GM12878 (cell line): ENCODE measurements at regions not wholly inside any gene's neighbourhood (a gene's known extent, or its start where the extent isn't known, plus 50 kb on each side); places are given as distances from the start of the nearest gene placed in this dataset.

Experiments used
- ATF2 ChIP-seq: IDR thresholded peaks from 2 replicates; pipeline ENCODE4 v1.6.1; 2012; ENCODE audit warnings: low read length, inconsistent platforms
- BMI1 ChIP-seq: fragments of 450-650 bp; IDR thresholded peaks from 2 replicates; pipeline ENCODE4 v1.6.1; 2016; ENCODE audit warnings: mild to moderate bottlenecking, moderate library complexity, borderline replicate concordance
- CBFB ChIP-seq: IDR thresholded peaks from 2 replicates; pipeline ENCODE4 v1.6.1; 2016; ENCODE audit warnings: antibody characterized with exemption, low read depth
- CTCF ChIP-seq, 3 experiments: IDR thresholded peaks in 2 of 3; conservative IDR thresholded peaks in 1 of 3; 2 replicates each; pipeline ENCODE4 v1.5.1; 2011; ENCODE audit warnings: low read depth in 3 of 3, low read length in 3 of 3, mild to moderate bottlenecking in 3 of 3, control low read depth in 2 of 3, moderate library complexity in 2 of 3, inconsistent platforms in 1 of 3, mixed read lengths in 1 of 3; ENCODE audit not compliant: control insufficient read depth in 2 of 3, insufficient read depth in 1 of 3; ENCODE audit errors: extremely low read depth in 1 of 3
- EZH2 ChIP-seq: IDR thresholded peaks from 2 replicates; pipeline ENCODE4 v1.6.1; 2012; ENCODE audit warnings: low read depth, mild to moderate bottlenecking, control low read depth, inconsistent platforms, low read length, borderline replicate concordance; ENCODE audit not compliant: control insufficient read depth
- POLR2A ChIP-seq: IDR thresholded peaks from 2 replicates; pipeline ENCODE4 v1.6.1; 2011; ENCODE audit warnings: low read depth, mild to moderate bottlenecking, low read length
- POLR2AphosphoS5 ChIP-seq: IDR thresholded peaks from 2 replicates; pipeline ENCODE4 v1.6.1; 2011; ENCODE audit warnings: mild to moderate bottlenecking, low read length, inconsistent platforms
- SIX5 ChIP-seq: IDR thresholded peaks from 2 replicates; pipeline ENCODE4 v1.6.1; 2011; ENCODE audit warnings: mild to moderate bottlenecking, low read depth, low read length, moderate library complexity; ENCODE audit not compliant: severe bottlenecking
- SP1 ChIP-seq: IDR thresholded peaks from one replicate; pipeline ENCODE4 v1.6.1; 2011; ENCODE audit warnings: low read depth, low read length
- ZNF384 ChIP-seq: IDR thresholded peaks from 2 replicates; pipeline ENCODE4 v1.6.1; 2012; ENCODE audit warnings: low read depth, mild to moderate bottlenecking, low read length, improper control_type of control experiment, borderline replicate concordance
- ZNF592 ChIP-seq: fragments of 450-650 bp; IDR thresholded peaks from 2 replicates; pipeline ENCODE4 v1.6.1; 2017; ENCODE audit warnings: mild to moderate bottlenecking, moderate library complexity

- TF ChIP-seq POLR2A, result no peak
- TF ChIP-seq ATF2, result no peak
- TF ChIP-seq ZNF592, result no peak
- TF ChIP-seq CTCF (IDR thresholded peaks at IDR 0.05 in 2 of 3, conservative IDR thresholded peaks at IDR 0.05 in 1 of 3; ENCODE audit: control insufficient read depth in 2 of 3, extremely low read depth in 1 of 3, insufficient read depth in 1 of 3, low read depth in 3 of 3, low read length in 3 of 3), result no peak
- TF ChIP-seq POLR2AphosphoS5, result no peak
- no peak for TF ChIP-seq ZNF384
- TF ChIP-seq EZH2, result no peak
- TF ChIP-seq SP1, result no peak
- TF ChIP-seq SIX5, result no peak
- TF ChIP-seq BMI1, result no peak
- no peak for TF ChIP-seq CBFB
These were observed 455.6 kb upstream of the AKR1E2 start for GRCh38 chr10:4370376-4370775.
